WTC11 (cell line): ENCODE measurements at regions not wholly inside any gene's neighbourhood (a gene's known extent, or its start where the extent isn't known, plus 50 kb on each side); places are given as distances from the start of the nearest gene placed in this dataset.

Source experiments
- ATAC-seq: fragments of 200-7000 bp; cut with Tn5 transposase; 2 replicates; pipeline ENCODE4 v1.10.0; 2021; ENCODE audit warnings: mild to moderate bottlenecking, moderate library complexity
- CTCF ChIA-PET: fragments of 300-600 bp; sonication (Branson Sonifier 250); formaldehyde crosslinking; loops from one replicate; lab custom pipeline; 2021; ENCODE audit warnings: antibody characterized with exemption; lab: Charles Lee
- POLR2A ChIA-PET: fragments of 350-600 bp; sonication (Branson Sonifier 250); formaldehyde crosslinking; loops from one replicate; lab custom pipeline; 2021; ENCODE audit warnings: antibody characterized with exemption; lab: Charles Lee
- DNase-seq: peaks from one replicate; pipeline ENCODE4 v3.0.0; 2021; ENCODE audit warnings: low spot score
- H3K27ac Mint-ChIP-seq: 2 replicates; pipeline ENCODE4 v1.8.0; 2021; ENCODE audit warnings: mixed read lengths
- H3K27me3 Mint-ChIP-seq: 2 replicates; pipeline ENCODE4 v1.8.0; 2021; ENCODE audit warnings: low read depth, mild to moderate bottlenecking, moderate library complexity, mixed read lengths
- H3K36me3 Mint-ChIP-seq: 2 replicates; pipeline ENCODE4 v1.8.0; 2021; ENCODE audit warnings: mixed read lengths
- H3K4me1 Mint-ChIP-seq: 2 replicates; pipeline ENCODE4 v1.8.0; 2022; ENCODE audit warnings: mixed read lengths
- H3K4me3 Mint-ChIP-seq: 2 replicates; pipeline ENCODE4 v1.8.0; 2021; ENCODE audit warnings: mild to moderate bottlenecking, moderate library complexity, mixed read lengths
- H3K9me3 Mint-ChIP-seq: 2 replicates; pipeline ENCODE4 v1.8.0; 2021; ENCODE audit warnings: mixed read lengths
- CREM ChIP-seq: sonication (generic); formaldehyde crosslinking; IDR thresholded peaks from 2 replicates; pipeline ENCODE4 v1.8.1; 2022; ENCODE audit warnings: mild to moderate bottlenecking, missing genetic modification reagents, moderate library complexity
- ESRRA ChIP-seq: sonication (generic); formaldehyde crosslinking; IDR thresholded peaks from 2 replicates; pipeline ENCODE4 v1.8.1; 2022; ENCODE audit warnings: mild to moderate bottlenecking, missing genetic modification reagents, borderline replicate concordance
- FOXJ3 ChIP-seq: sonication (generic); formaldehyde crosslinking; IDR thresholded peaks from 2 replicates; pipeline ENCODE4 v1.9.0; 2021; ENCODE audit warnings: missing genetic modification reagents, mild to moderate bottlenecking, borderline replicate concordance
- FOXP4 ChIP-seq: sonication (generic); formaldehyde crosslinking; IDR thresholded peaks from 2 replicates; pipeline ENCODE4 v1.8.0; 2022; ENCODE audit warnings: mild to moderate bottlenecking, missing genetic modification reagents
- GABPB1 ChIP-seq: sonication (generic); formaldehyde crosslinking; IDR thresholded peaks from 2 replicates; pipeline ENCODE4 v1.8.1; 2023; ENCODE audit warnings: mild to moderate bottlenecking, missing genetic modification reagents
- GRHL2 ChIP-seq: fragments of 250-450 bp; sonication (Bioruptor Pico); IDR thresholded peaks from 2 replicates; pipeline ENCODE4 v1.8.0; 2022; ENCODE audit warnings: mild to moderate bottlenecking, moderate library complexity; ENCODE audit not compliant: insufficient replicate concordance, severe bottlenecking
- HMGA2 ChIP-seq: fragments of 250-450 bp; sonication (Bioruptor Pico); IDR thresholded peaks from 2 replicates; pipeline ENCODE4 v1.4.0; 2021; ENCODE audit warnings: mild to moderate bottlenecking, moderate library complexity
- IRF1 ChIP-seq: sonication (generic); formaldehyde crosslinking; IDR thresholded peaks from 2 replicates; pipeline ENCODE4 v1.8.0; 2023; ENCODE audit warnings: missing genetic modification reagents
- IRF2 ChIP-seq: sonication (generic); formaldehyde crosslinking; IDR thresholded peaks from 2 replicates; pipeline ENCODE4 v1.8.0; 2022; ENCODE audit warnings: low read depth, missing genetic modification reagents, borderline replicate concordance
- JUN ChIP-seq: sonication (generic); formaldehyde crosslinking; IDR thresholded peaks from 2 replicates; pipeline ENCODE4 v1.8.0; 2023; ENCODE audit warnings: mild to moderate bottlenecking, missing genetic modification reagents
- NFATC4 ChIP-seq: fragments of 250-450 bp; sonication (Bioruptor Pico); IDR thresholded peaks from 2 replicates; pipeline ENCODE4 v1.9.0; 2021; ENCODE audit warnings: mild to moderate bottlenecking
- PRRX2 ChIP-seq: fragments of 250-450 bp; sonication (Bioruptor Pico); IDR thresholded peaks from 2 replicates; pipeline ENCODE4 v1.8.0; 2021; ENCODE audit warnings: mild to moderate bottlenecking
- TEAD1 ChIP-seq: sonication (generic); formaldehyde crosslinking; IDR thresholded peaks from 2 replicates; pipeline ENCODE4 v1.8.0; 2022; ENCODE audit warnings: mild to moderate bottlenecking, missing genetic modification reagents
- TEAD4 ChIP-seq: sonication (generic); formaldehyde crosslinking; IDR thresholded peaks from 2 replicates; pipeline ENCODE4 v1.8.0; 2022; ENCODE audit warnings: mild to moderate bottlenecking, missing genetic modification reagents
- ZBTB21 ChIP-seq: sonication (generic); formaldehyde crosslinking; IDR thresholded peaks from 2 replicates; pipeline ENCODE4 v1.8.1; 2023; ENCODE audit warnings: mild to moderate bottlenecking, missing genetic modification reagents, borderline replicate concordance
- ZNF317 ChIP-seq: sonication (generic); formaldehyde crosslinking; IDR thresholded peaks from 2 replicates; pipeline ENCODE4 v1.8.1; 2023; ENCODE audit warnings: low read depth, mild to moderate bottlenecking, moderate library complexity, missing genetic modification reagents, borderline replicate concordance
- ZNF396 ChIP-seq: fragments of 250-450 bp; sonication (Bioruptor Pico); IDR thresholded peaks from 2 replicates; pipeline ENCODE4 v1.8.0; 2021; ENCODE audit warnings: mild to moderate bottlenecking, moderate library complexity, borderline replicate concordance
- ZNF423 ChIP-seq: fragments of 250-450 bp; sonication (Bioruptor Pico); IDR thresholded peaks from 2 replicates; pipeline ENCODE4 v2.1.2; 2022; ENCODE audit warnings: mild to moderate bottlenecking, moderate library complexity
- ZNF512 ChIP-seq: sonication (generic); formaldehyde crosslinking; IDR thresholded peaks from 2 replicates; pipeline ENCODE4 v1.8.1; 2022; ENCODE audit warnings: missing genetic modification reagents, borderline replicate concordance
- ZSCAN18 ChIP-seq: fragments of 250-450 bp; sonication (Bioruptor Pico); IDR thresholded peaks from 2 replicates; pipeline ENCODE4 v2.1.2; 2022; ENCODE audit warnings: mild to moderate bottlenecking, moderate library complexity

DNA sequence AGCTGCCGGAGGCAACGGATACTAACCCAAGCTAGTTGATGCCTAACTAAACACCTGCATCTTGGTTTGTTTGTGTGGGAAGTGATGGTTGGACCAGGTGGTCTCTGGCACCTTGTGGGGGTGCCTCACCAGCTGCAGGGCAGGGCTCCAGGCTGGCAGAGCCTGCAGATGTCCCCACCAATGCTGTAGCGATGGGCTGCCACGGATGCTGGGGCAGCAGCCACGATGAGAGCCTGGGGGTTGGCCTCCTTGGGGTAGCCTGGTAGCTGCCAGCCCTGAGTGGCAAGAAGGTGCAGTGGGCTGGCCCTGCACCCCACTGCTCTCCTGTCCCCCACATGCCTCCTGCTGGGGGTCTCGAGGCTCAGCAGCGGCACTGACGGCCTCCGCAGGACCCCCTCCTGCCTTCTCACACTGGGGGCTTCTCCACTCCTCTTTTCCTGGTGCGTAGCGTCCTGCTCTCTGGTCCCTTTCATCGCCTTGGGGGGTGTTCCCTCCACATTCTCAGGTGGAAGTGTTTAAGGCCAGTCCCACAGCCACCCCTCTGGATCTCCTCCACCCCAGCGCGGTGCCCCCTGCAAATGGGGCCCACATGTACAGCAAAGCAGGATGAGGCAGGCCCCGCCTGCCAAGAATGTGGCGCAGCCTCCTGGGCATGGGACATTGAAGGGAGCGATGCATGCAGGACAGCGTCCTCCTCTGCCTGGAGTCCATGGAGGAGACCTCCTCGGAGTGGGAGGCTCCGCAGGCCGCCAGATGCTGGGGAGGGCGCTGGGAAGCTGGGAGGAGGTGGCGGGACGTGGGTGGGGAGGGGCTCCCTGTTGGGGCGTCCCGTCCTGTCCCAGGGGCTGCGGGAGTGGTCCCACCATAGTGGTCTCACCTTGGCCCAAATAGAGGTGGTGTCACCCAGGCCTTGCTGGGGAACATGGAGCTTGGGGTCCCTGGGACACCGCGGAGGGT lies 173.1 kb downstream of the ASB1 start:
- Mint-ChIP-seq H3K27ac (no peak overlapping the region), H3K4me3 (no peak overlapping the region), H3K27me3 (peaks cover 2% of the 10 kb centered on the region; the same call in 1 of the 2 replicates), H3K4me1 (no peaks in the 10 kb centered on the region), H3K36me3 (no peaks in the 10 kb centered on the region), H3K9me3 (peaks cover 24% of the 10 kb centered on the region)
- DNase-seq (no peak), ATAC-seq (no peak)
- ChIA-PET POLR2A (no interaction called here), CTCF (no interaction called here)
- TF ChIP-seq ZNF512 (no peak), HMGA2 (CRISPR knock-in tag) (no peak), ZNF423 (CRISPR knock-in tag) (no peak), TEAD4 (CRISPR knock-in tag) (no peak), ESRRA (CRISPR knock-in tag) (no peak), IRF2 (CRISPR knock-in tag) (no peak), FOXJ3 (CRISPR knock-in tag) (no peak), ZSCAN18 (no peak), PRRX2 (no peak), JUN (CRISPR knock-in tag) (no peak), GRHL2 (CRISPR knock-in tag) (no peak), GABPB1 (CRISPR knock-in tag) (no peak), ZNF396 (no peak), ZBTB21 (CRISPR knock-in tag) (no peak), IRF1 (CRISPR knock-in tag) (no peak), CREM (no peak), ZNF317 (CRISPR knock-in tag) (no peak), FOXP4 (no peak), NFATC4 (CRISPR knock-in tag) (no peak), TEAD1 (no peak)
